GM18951 (cell line): ENCODE measurements at regions not wholly inside any gene's neighbourhood (a gene's known extent, or its start where the extent isn't known, plus 50 kb on each side); places are given as distances from the start of the nearest gene placed in this dataset.

Experiments used
- POLR2A ChIP-seq: IDR thresholded peaks from 4 replicates; pipeline ENCODE4 v1.6.1; 2011; ENCODE audit warnings: mild to moderate bottlenecking; ENCODE audit not compliant: insufficient read length, insufficient read depth; ENCODE audit errors: extremely low read depth
- in situ Hi-C: fragments of 300-500 bp; cut with MboI; formaldehyde crosslinking; loops from one replicate; pipeline ENCODE4 v1.12.0; 2022; ENCODE audit warnings: low sequenced_read_pairs, mixed read lengths, inconsistent platforms; ENCODE audit not compliant: unreplicated experiment

- in situ Hi-C loops, result loop anchor here (10.0 kb wide), 1 partner anchor 174 kb away; the partner anchor contains the start of gene NFKBIA
- TF ChIP-seq POLR2A, result no peak
These were observed 60.9 kb upstream of the PSMA6 start for GRCh38 chr14:35231207-35231760.

- no peak for TF ChIP-seq POLR2A
These were observed 58.0 kb upstream of the PSMA6 start for GRCh38 chr14:35234012-35234805.

GRCh38 chr14:35235840-35236239 is 56.3 kb upstream of the PSMA6 start:
- no peak for TF ChIP-seq POLR2A
- in situ Hi-C loops, result loop anchor here (10.0 kb wide), 1 partner anchor 169 kb away; the partner anchor contains the start of gene NFKBIA

More at GRCh38 chr14:35234012-35234805, 58.0 kb upstream of the PSMA6 start:
- in situ Hi-C loops, result loop anchor here (10.0 kb wide), 1 partner anchor 171 kb away; the partner anchor contains the start of gene NFKBIA

- in situ Hi-C loops, result loop anchor here (10.0 kb wide), 1 partner anchor 168 kb away; the partner anchor contains the start of gene NFKBIA
- TF ChIP-seq POLR2A, result no peak
These were observed 55.4 kb upstream of the PSMA6 start for GRCh38 chr14:35236806-35237205.

- in situ Hi-C loops, result no loop called here
- TF ChIP-seq POLR2A, result no peak
These were observed 52.0 kb upstream of the PSMA6 start for GRCh38 chr14:35240231-35240630.
